ENCODE measurements at regions not wholly inside any gene's neighbourhood (a gene's known extent, or its start where the extent isn't known, plus 50 kb on each side); places are given as distances from the start of the nearest gene placed in this dataset.
A peak's percentile ranks its signal among the peaks of the same experiment; 100 is the strongest.
"Not testable (repeated sequence)": the region's sequence is repeated elsewhere in the genome, so short reads cannot be mapped to it uniquely, and the experiment has no call there.

DNA sequence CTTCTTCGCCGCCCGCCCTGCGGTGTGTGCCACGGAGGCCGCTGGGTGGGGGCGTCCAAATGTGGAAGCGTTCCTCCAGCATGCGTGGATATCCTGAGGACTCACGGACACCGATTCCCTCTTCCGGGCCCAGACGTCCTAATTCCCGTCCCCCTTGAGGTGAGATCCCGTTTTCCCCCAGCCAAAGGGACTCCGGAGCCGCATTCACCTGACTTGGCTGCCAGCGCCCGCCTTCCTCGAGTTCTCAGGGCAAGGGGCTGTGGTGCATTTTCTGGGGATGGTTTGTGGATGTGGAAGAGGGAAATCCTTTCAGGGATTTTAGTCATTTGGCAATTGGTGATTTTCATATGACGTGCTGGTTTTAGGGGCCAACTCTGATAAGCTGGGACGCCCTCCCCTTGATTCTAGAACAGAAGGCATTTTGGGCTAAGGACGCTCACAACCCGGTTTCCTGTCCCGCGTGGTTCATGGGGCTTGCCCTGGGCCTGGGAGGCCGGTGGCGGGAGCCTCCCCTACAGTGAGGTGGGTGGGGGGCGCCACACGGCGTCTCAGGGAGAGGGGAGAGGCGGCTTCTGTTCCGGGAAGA, 165.4 kb downstream of the ACTR3B start:
- Mint-ChIP-seq H3K4me1 (ENCODE audit: unreplicated experiment) (peaks cover 2% of the 10 kb centered on the region), H3K9me3 (ENCODE audit: unreplicated experiment) (peaks cover 15% of the 10 kb centered on the region), H3K36me3 (ENCODE audit: unreplicated experiment) (no peaks in the 10 kb centered on the region), H3K4me3 (ENCODE audit: unreplicated experiment) (no peak overlapping the region), H3K27me3 (ENCODE audit: unreplicated experiment) (peaks cover 11% of the 10 kb centered on the region), H3K27ac (ENCODE audit: unreplicated experiment) (no peak overlapping the region)
- TF ChIP-seq, protein P1, sequence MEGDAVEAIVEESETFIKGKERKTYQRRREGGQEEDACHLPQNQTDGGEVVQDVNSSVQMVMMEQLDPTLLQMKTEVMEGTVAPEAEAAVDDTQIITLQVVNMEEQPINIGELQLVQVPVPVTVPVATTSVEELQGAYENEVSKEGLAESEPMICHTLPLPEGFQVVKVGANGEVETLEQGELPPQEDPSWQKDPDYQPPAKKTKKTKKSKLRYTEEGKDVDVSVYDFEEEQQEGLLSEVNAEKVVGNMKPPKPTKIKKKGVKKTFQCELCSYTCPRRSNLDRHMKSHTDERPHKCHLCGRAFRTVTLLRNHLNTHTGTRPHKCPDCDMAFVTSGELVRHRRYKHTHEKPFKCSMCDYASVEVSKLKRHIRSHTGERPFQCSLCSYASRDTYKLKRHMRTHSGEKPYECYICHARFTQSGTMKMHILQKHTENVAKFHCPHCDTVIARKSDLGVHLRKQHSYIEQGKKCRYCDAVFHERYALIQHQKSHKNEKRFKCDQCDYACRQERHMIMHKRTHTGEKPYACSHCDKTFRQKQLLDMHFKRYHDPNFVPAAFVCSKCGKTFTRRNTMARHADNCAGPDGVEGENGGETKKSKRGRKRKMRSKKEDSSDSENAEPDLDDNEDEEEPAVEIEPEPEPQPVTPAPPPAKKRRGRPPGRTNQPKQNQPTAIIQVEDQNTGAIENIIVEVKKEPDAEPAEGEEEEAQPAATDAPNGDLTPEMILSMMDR (IDR thresholded peaks at IDR 0.05) = no peak
- DNase-seq (ENCODE audit: extremely low spot score, unreplicated experiment) = no peak

DNA sequence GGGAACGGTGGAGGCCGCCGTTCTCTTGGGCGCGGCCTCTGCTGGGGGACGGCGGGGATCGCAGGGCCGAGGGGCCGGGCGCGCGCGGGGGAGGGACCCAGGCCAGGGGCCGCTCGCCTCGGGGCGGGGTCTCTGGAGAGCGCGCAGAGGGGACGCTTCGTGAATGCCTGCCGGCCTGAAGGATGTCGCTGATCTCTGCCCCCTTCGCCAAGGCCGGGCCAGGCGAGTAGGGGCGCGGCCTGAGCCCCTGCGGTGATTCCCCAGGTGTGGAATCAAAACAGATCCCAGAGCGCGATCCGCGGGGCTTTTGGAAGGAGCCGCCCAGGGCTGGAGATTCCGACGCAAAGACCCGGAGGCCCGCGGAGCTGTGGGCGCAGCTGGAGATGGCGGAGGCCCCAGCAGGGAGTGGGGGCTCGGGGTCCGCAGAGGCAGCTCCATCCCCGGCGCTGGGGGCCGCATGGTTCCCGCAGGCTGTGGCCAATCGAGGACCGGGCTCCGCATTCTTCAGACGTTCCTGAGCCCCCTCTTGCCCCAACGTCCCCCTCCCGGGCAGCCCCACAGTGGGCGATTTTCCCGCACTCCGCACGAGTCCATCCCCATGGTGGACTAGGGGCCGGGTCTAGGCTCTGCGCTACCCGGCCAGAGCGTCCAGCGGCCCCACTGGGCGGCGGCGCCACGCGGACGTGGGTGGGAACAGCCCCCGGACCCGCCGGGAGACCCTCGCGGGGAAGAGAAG, 166.0 kb downstream of the ACTR3B start:
- peaks cover 11% of the 10 kb centered on the region for H3K27me3 Mint-ChIP-seq (ENCODE audit: unreplicated experiment)
- H3K9me3 Mint-ChIP-seq (ENCODE audit: unreplicated experiment) = peaks cover 11% of the 10 kb centered on the region
- peaks cover 2% of the 10 kb centered on the region for H3K4me1 Mint-ChIP-seq (ENCODE audit: unreplicated experiment)
- H3K27ac Mint-ChIP-seq (ENCODE audit: unreplicated experiment) = no peak overlapping the region
- H3K36me3 Mint-ChIP-seq (ENCODE audit: unreplicated experiment) = no peaks in the 10 kb centered on the region
- DNase-seq (ENCODE audit: extremely low spot score, unreplicated experiment) = peak; percentile 82
- TF ChIP-seq, protein P1 (IDR thresholded peaks at IDR 0.05) = no peak
- H3K4me3 Mint-ChIP-seq (ENCODE audit: unreplicated experiment) = no peak overlapping the region

DNA sequence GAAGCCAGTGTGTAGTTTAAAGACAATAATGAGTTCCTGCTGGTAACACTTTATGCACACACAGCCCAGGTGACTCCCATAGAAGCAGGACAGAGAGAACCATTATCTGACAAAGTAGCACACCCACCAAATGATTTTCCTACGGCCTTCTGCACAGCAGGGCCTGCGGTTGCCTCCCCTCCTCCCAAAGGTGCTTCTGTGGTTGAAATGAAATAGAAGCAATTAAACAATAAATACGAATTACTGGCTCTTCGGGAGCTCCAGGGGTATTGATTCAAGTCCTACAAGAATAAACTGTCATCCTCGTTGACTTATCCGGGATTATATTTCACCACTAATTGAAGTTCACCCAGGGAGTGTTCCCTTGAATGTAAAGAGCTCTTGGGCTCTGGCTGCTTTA, 172.1 kb downstream of the ACTR3B start:
- peaks cover 15% of the 10 kb centered on the region for H3K9me3 Mint-ChIP-seq (ENCODE audit: unreplicated experiment)
- TF ChIP-seq, protein P1 (IDR thresholded peaks at IDR 0.05) = no peak
- H3K27me3 Mint-ChIP-seq (ENCODE audit: unreplicated experiment) = no peaks in the 10 kb centered on the region
- H3K4me1 Mint-ChIP-seq (ENCODE audit: unreplicated experiment) = no peaks in the 10 kb centered on the region
- no peak overlapping the region for H3K4me3 Mint-ChIP-seq (ENCODE audit: unreplicated experiment)
- no peak overlapping the region for H3K27ac Mint-ChIP-seq (ENCODE audit: unreplicated experiment)
- no peak for DNase-seq (ENCODE audit: extremely low spot score, unreplicated experiment)
- H3K36me3 Mint-ChIP-seq (ENCODE audit: unreplicated experiment) = no peaks in the 10 kb centered on the region

DNA sequence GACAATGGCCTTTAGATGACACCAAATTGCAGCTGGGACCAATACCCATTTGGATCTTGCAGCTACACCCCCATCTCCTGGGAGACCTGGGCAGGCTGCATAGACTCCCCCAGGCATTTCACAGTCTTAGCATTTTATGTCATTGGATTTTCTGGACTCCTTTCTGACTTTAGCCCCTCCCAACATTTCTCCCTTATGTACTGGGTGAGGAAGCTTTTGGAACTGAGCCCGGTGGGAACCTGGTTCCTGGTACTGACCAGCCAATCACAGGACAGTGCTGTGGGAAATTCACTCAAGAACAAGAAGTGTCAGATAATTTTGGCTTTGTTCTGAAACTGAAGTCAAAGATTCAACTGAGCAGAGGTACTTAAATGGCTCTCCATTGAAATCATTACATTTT, 177.7 kb downstream of the ACTR3B start:
- Mint-ChIP-seq H3K9me3 (ENCODE audit: unreplicated experiment) (peaks cover 25% of the 10 kb centered on the region), H3K36me3 (ENCODE audit: unreplicated experiment) (no peaks in the 10 kb centered on the region)

DNA sequence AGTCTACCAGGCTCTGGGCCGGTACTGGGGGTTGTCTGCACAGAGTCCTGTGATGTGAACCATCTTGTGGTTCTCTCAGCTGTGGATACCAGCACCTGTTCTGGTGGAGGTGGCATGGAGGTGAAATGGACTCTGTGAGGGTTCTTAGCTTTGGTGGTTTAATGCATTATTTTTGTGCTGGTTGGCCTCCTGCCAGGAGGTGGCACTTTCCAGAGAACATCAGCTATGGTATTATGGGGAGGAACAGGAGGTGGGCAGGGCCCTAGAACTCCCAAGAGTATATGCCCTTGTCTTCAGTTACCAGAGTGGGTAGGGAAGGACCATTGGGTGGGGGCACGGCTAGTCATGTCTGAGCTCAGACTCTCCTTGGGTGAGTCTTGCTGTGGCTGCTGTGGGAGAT, 187.1 kb downstream of the ACTR3B start:
- H3K27me3 Mint-ChIP-seq (ENCODE audit: unreplicated experiment); H3K27ac Mint-ChIP-seq (ENCODE audit: unreplicated experiment); H3K4me1 Mint-ChIP-seq (ENCODE audit: unreplicated experiment); H3K36me3 Mint-ChIP-seq (ENCODE audit: unreplicated experiment); H3K4me3 Mint-ChIP-seq (ENCODE audit: unreplicated experiment): not testable (repeated sequence)
- peaks cover 21% of the 10 kb centered on the region for H3K9me3 Mint-ChIP-seq (ENCODE audit: unreplicated experiment)
- DNase-seq (ENCODE audit: extremely low spot score, unreplicated experiment) = peak; percentile 70

More for the DNA sequence above, 177.7 kb downstream of the ACTR3B start:
- Mint-ChIP-seq H3K27ac (ENCODE audit: unreplicated experiment) (no peak overlapping the region), H3K4me1 (ENCODE audit: unreplicated experiment) (no peaks in the 10 kb centered on the region), H3K4me3 (ENCODE audit: unreplicated experiment) (no peak overlapping the region), H3K27me3 (ENCODE audit: unreplicated experiment) (no peaks in the 10 kb centered on the region)
- TF ChIP-seq, protein P1 (IDR thresholded peaks at IDR 0.05) = no peak
- no peak for DNase-seq (ENCODE audit: extremely low spot score, unreplicated experiment)

Measured in osteocyte (in vitro differentiated cells).